Activated naive CD4-positive, alpha-beta T cell treated with anti-CD3 and anti-CD28 coated beads, Interleukin-2, amount 50 U/mL, for 72 hours (primary cell): ENCODE measurements at regions not wholly inside any gene's neighbourhood (a gene's known extent, or its start where the extent isn't known, plus 50 kb on each side); places are given as distances from the start of the nearest gene placed in this dataset.

Experiments used
- ATAC-seq, 2 donors: fragments of 150-1000 bp; cut with Tn5 transposase; 2 replicates each; pipeline ENCODE4 v1.10.0; 2021; ENCODE audit warnings: mild to moderate bottlenecking in 2 of 2, moderate library complexity in 2 of 2
- DNase-seq, 2 donors: peaks; one replicate each; pipeline ENCODE4 v3.0.0; 2021 to 2022; ENCODE audit warnings: low spot score in 2 of 2
- H3K27ac Mint-ChIP-seq, 2 donors: one replicate each; pipeline ENCODE4 v1.8.0; 2022; ENCODE audit warnings: mild to moderate bottlenecking in 2 of 2, mixed read lengths in 2 of 2
- H3K36me3 Mint-ChIP-seq, 2 donors: one replicate each; pipeline ENCODE4 v1.8.0; 2022; ENCODE audit warnings: mixed read lengths in 2 of 2
- H3K9me3 Mint-ChIP-seq, 2 donors: one replicate each; pipeline ENCODE4 v1.8.0; 2022; ENCODE audit warnings: mixed read lengths in 2 of 2

- Mint-ChIP-seq H3K9me3 (peaks cover 11 to 12% of the 10 kb centered on the region in 2 donors), H3K36me3 (no peaks in the 10 kb centered on the region), H3K27ac (no peak overlapping the region)
- ATAC-seq (no peak), DNase-seq (no peak)
Observed at GRCh38 chr4:57875829-57876392, 765.7 kb upstream of the IGFBP7 start.

GRCh38 chr4:57866468-57867171 is 756.4 kb upstream of the IGFBP7 start:
- no peak for ATAC-seq
- H3K36me3 Mint-ChIP-seq: no peaks in the 10 kb centered on the region
- peaks cover 4 to 21% of the 10 kb centered on the region in 2 donors for H3K9me3 Mint-ChIP-seq
- no peak overlapping the region for H3K27ac Mint-ChIP-seq
- DNase-seq: no peak

DNA sequence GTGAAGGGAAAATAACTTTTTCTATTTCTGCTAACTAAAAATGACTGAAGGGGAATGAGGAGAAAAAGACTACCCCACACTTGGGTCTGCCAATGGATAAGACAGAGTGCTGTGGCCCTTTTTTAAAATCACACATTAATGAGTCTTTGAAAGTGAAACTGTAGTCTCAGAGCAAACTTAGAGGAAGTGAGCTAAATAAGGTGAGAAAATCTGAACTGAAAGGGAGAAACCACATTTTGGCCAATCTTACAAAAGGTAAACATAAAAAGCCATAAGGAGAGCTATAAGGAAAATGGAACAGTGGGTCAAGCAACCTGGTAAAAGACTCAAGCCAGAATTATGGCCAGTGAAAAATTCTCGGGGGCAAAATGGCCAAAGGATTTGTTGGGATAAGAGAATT is 755.1 kb upstream of the IGFBP7 start:
- ATAC-seq: no peak

DNA sequence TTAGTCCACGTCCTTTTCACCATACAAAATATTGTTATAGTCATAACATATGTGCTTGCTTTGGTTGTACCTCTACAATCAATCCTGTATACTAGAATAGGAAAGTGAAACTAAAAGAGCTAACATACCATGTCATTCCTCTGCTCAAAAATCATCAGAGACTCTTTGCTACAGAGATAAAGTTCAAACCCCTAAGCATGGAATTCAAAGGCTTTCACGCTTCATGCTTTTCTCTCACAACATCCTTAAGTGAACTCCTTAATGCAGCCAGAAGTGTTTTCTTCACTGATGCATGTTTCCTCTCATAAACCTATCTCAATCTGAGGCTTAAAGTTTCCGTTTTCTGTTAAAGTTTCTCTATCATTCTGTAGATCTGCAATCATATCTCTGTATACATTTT is 744.6 kb upstream of the IGFBP7 start:
- H3K9me3 Mint-ChIP-seq: peaks cover 9 to 12% of the 10 kb centered on the region in 2 donors
- DNase-seq (no peak), ATAC-seq (no peak)
- no peak overlapping the region for H3K27ac Mint-ChIP-seq
- no peaks in the 10 kb centered on the region for H3K36me3 Mint-ChIP-seq

More for the DNA sequence above, 755.1 kb upstream of the IGFBP7 start:
- no peak for DNase-seq
- H3K9me3 Mint-ChIP-seq: peaks cover 6 to 21% of the 10 kb centered on the region in 2 donors
- H3K27ac Mint-ChIP-seq: no peak overlapping the region
- H3K36me3 Mint-ChIP-seq: no peaks in the 10 kb centered on the region

- Mint-ChIP-seq H3K27ac (no peak overlapping the region), H3K36me3 (no peaks in the 10 kb centered on the region), H3K9me3 (peaks cover 19 to 28% of the 10 kb centered on the region in 2 donors)
- ATAC-seq: no peak
- no peak for DNase-seq
Observed at GRCh38 chr4:57850141-57850540, 740.0 kb upstream of the IGFBP7 start.

- no peak for DNase-seq
- Mint-ChIP-seq H3K9me3 (peaks cover under 1 to 7% of the 10 kb centered on the region in 2 donors), H3K36me3 (no peaks in the 10 kb centered on the region), H3K27ac (no peak overlapping the region)
- ATAC-seq: no peak
Observed at GRCh38 chr4:57832083-57832482, 721.9 kb upstream of the IGFBP7 start.

DNA sequence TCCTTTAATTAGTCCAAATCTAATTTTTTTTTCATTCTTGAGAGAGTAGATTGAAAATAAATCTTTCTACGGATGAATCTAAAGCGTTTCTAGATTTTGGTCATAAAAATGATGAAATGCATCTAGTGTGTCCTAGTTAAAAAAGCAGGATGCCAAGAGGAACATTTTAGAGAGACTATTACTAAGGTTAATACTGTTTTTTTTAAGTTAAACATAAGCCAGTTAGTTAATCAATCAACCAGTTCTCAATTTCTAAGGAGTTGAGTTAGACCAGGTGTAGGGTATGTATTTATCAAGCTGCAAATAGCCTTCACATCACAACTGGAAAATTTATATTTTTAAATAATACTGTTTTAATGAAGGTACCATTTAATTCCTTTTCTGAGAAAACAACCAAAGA is 679.5 kb upstream of the IGFBP7 start:
- Mint-ChIP-seq H3K9me3 (peaks cover 8% of the 10 kb centered on the region in 2 donors), H3K27ac (no peak overlapping the region), H3K36me3 (no peaks in the 10 kb centered on the region)

DNA sequence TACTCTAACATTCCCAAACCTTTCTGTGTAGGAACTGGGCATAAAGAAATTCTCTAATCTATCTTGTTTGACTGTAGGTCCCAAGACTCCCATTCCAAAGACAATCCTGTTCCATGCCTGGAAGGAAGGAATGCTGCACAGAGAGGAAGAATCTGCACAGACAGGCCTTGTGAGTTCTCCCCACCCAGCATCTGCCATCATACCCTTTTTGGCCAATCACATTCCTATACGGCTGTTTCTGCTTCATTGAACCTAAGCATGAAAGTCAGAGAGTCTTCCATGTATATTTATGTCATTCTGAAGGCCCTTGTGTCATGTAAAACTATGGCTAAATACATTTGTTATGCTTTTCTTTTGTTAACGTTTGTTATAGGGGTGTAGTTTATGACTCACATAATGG is 667.7 kb upstream of the IGFBP7 start:
- no peak for DNase-seq
- Mint-ChIP-seq H3K36me3 (peaks cover 0 to 4% of the 10 kb centered on the region in 2 donors), H3K27ac (no peak overlapping the region), H3K9me3 (peaks cover 16 to 20% of the 10 kb centered on the region in 2 donors)
- ATAC-seq: no peak

More for the DNA sequence above, 679.5 kb upstream of the IGFBP7 start:
- ATAC-seq (no peak), DNase-seq (no peak)

- Mint-ChIP-seq H3K27ac (no peak overlapping the region), H3K9me3 (peaks cover 13 to 16% of the 10 kb centered on the region in 2 donors), H3K36me3 (peaks cover 0 to 5% of the 10 kb centered on the region in 2 donors)
- no peak for ATAC-seq
- DNase-seq: no peak
Observed at GRCh38 chr4:57774681-57775080, 664.5 kb upstream of the IGFBP7 start.

- Mint-ChIP-seq H3K9me3 (peaks cover 13 to 16% of the 10 kb centered on the region in 2 donors), H3K36me3 (peaks cover 0 to 5% of the 10 kb centered on the region in 2 donors), H3K27ac (no peak overlapping the region)
- no peak for DNase-seq
- no peak for ATAC-seq
Observed at GRCh38 chr4:57774171-57774570, 664.0 kb upstream of the IGFBP7 start.

GRCh38 chr4:57766341-57766740 is 656.2 kb upstream of the IGFBP7 start:
- H3K27ac Mint-ChIP-seq: no peak overlapping the region
- H3K9me3 Mint-ChIP-seq: peaks cover 14 to 20% of the 10 kb centered on the region in 2 donors
- no peak for ATAC-seq
- DNase-seq: no peak
- H3K36me3 Mint-ChIP-seq: peaks cover 0 to 10% of the 10 kb centered on the region in 2 donors

DNA sequence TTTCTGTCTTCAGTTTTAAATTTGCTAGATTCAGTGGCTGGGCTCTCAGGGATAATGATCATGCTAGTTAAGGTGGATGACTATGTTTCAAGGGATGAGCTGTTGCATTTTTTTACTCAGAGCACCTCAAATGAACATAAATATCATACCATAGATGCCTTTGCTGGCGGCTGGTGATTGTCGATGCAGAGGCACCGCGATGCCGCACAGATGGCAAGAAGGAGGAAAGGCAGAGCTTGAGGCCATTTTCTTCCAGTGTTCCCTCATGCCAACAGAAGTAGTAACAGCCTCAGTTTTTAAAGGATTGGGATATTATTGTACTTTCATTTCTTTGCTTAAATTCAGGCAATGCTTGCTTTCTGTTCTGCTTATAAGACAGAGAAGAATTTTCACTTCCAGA is 654.7 kb upstream of the IGFBP7 start:
- ATAC-seq: no peak
- peaks cover 0 to 5% of the 10 kb centered on the region in 2 donors for H3K36me3 Mint-ChIP-seq
- no peak overlapping the region for H3K27ac Mint-ChIP-seq
- peaks cover 20 to 22% of the 10 kb centered on the region in 2 donors for H3K9me3 Mint-ChIP-seq
- no peak for DNase-seq

- H3K36me3 Mint-ChIP-seq: no peaks in the 10 kb centered on the region
- DNase-seq: no peak
- peak overlapping the region in 1 of 2 donors; percentile 2 for H3K27ac Mint-ChIP-seq
- no peak for ATAC-seq
- peaks cover 15 to 16% of the 10 kb centered on the region in 2 donors for H3K9me3 Mint-ChIP-seq
Observed at GRCh38 chr4:57763070-57763469, 652.9 kb upstream of the IGFBP7 start.

DNA sequence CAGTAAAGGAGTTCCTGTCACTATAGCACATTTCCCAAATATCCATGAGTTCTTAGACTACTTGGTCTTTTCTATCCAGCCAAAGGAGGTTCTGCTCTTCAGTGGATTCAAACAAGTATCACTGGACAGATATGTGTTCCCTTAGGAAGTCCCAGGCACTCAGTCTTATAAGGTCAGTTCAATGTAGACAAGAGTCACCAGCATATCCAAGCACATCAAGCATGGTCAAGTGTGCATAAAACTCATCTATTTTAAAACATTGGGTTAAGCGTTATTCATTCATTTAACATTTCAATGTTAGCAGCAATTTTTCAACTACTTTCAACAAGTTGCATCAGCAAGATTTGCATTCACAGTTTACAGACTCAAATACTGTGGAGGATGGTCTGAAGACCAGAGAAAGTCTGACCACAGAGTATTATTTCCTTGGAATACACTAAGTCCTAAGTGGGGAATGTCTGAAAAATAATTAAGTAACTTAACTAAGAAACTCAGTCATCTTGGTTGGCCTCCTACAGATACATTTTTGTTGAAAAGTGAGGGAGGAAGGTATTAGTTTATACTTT is 630.5 kb upstream of the IGFBP7 start:
- no peak for ATAC-seq
- no peak overlapping the region for H3K27ac Mint-ChIP-seq

DNA sequence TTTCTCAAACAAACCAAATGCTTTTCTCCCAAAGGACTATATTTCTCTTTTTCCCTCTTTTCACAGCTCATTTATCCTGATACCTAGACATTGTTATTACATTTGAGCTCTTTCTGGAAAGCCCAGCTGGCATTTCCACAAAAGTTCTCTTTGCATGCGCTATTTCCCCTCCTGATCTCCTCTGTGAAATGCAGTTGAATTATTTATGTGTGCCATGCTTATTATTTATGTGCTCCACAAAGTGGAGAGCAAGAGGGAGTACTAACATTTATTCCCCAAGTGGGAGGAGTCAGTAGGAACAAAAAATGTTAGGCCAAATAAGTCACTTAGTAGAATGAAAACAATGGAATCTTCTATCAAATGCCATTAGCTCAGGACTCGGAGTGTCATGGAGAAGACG is 626.6 kb upstream of the IGFBP7 start:
- DNase-seq: no peak
- Mint-ChIP-seq H3K9me3 (peaks cover 12 to 19% of the 10 kb centered on the region in 2 donors), H3K27ac (no peak overlapping the region), H3K36me3 (no peaks in the 10 kb centered on the region)
- no peak for ATAC-seq

More for the DNA sequence above, 630.5 kb upstream of the IGFBP7 start:
- DNase-seq: no peak
- H3K36me3 Mint-ChIP-seq: no peaks in the 10 kb centered on the region
- H3K9me3 Mint-ChIP-seq: peaks cover 15 to 26% of the 10 kb centered on the region in 2 donors

- H3K36me3 Mint-ChIP-seq: no peaks in the 10 kb centered on the region
- ATAC-seq (no peak), DNase-seq (no peak)
- H3K27ac Mint-ChIP-seq: no peak overlapping the region
- H3K9me3 Mint-ChIP-seq: peaks cover 12 to 14% of the 10 kb centered on the region in 2 donors
Observed at GRCh38 chr4:57734104-57734670, 624.0 kb upstream of the IGFBP7 start.
